GM19238 (cell line): ENCODE measurements at regions not wholly inside any gene's neighbourhood (a gene's known extent, or its start where the extent isn't known, plus 50 kb on each side); places are given as distances from the start of the nearest gene placed in this dataset.

Experiments used
- DNase-seq: peaks from one replicate; pipeline ENCODE4 v3.0.0; 2011; ENCODE audit warnings: low spot score; ENCODE audit not compliant: insufficient read length

GRCh38 chr1:187079330-187079729, 250.6 kb downstream of the PLA2G4A start:
- no peak for DNase-seq

GRCh38 chr1:187091666-187092065, 262.9 kb downstream of the PLA2G4A start:
- DNase-seq, result no peak

- DNase-seq, result no peak
These were observed 263.4 kb downstream of the PLA2G4A start for GRCh38 chr1:187092104-187092503.

GRCh38 chr1:187096689-187097088, 267.9 kb downstream of the PLA2G4A start:
- DNase-seq, result no peak

GRCh38 chr1:187110351-187110750, 281.6 kb downstream of the PLA2G4A start:
- DNase-seq, result no peak

GRCh38 chr1:187114792-187115191, 286.0 kb downstream of the PLA2G4A start:
- no peak for DNase-seq

GRCh38 chr1:187121661-187122060, 292.9 kb downstream of the PLA2G4A start:
- DNase-seq, result no peak

GRCh38 chr1:187122566-187122965, 293.8 kb downstream of the PLA2G4A start:
- no peak for DNase-seq

- DNase-seq, result no peak
These were observed 300.4 kb downstream of the PLA2G4A start for GRCh38 chr1:187129132-187129531.

GRCh38 chr1:187143783-187144182, 315.0 kb downstream of the PLA2G4A start:
- no peak for DNase-seq

- DNase-seq, result no peak
These were observed 317.6 kb downstream of the PLA2G4A start for GRCh38 chr1:187146388-187146787.

- no peak for DNase-seq
These were observed 322.8 kb downstream of the PLA2G4A start for GRCh38 chr1:187151555-187151954.

- no peak for DNase-seq
These were observed 324.3 kb downstream of the PLA2G4A start for GRCh38 chr1:187153047-187153446.

- no peak for DNase-seq
These were observed 328.4 kb downstream of the PLA2G4A start for GRCh38 chr1:187157115-187157514.

GRCh38 chr1:187157552-187157951, 328.8 kb downstream of the PLA2G4A start:
- no peak for DNase-seq

GRCh38 chr1:187167555-187167954, 338.8 kb downstream of the PLA2G4A start:
- DNase-seq, result no peak

- no peak for DNase-seq
These were observed 339.5 kb downstream of the PLA2G4A start for GRCh38 chr1:187168297-187168696.

GRCh38 chr1:187185389-187185788, 356.6 kb downstream of the PLA2G4A start:
- no peak for DNase-seq

- no peak for DNase-seq
These were observed 368.9 kb downstream of the PLA2G4A start for GRCh38 chr1:187197685-187198084.

- DNase-seq, result no peak
These were observed 374.5 kb downstream of the PLA2G4A start for GRCh38 chr1:187203257-187203656.

GRCh38 chr1:187212377-187212776, 383.6 kb downstream of the PLA2G4A start:
- DNase-seq, result no peak

- DNase-seq, result no peak
These were observed 397.6 kb downstream of the PLA2G4A start for GRCh38 chr1:187226396-187226795.

GRCh38 chr1:187228790-187229189, 400.0 kb downstream of the PLA2G4A start:
- no peak for DNase-seq

GRCh38 chr1:187229496-187229895, 400.7 kb downstream of the PLA2G4A start:
- DNase-seq, result no peak
